Osteoblast (primary cell): ENCODE measurements at regions not wholly inside any gene's neighbourhood (a gene's known extent, or its start where the extent isn't known, plus 50 kb on each side); places are given as distances from the start of the nearest gene placed in this dataset.
A peak's percentile ranks its signal among the peaks of the same experiment; 100 is the strongest.
"Not testable (repeated sequence)": the region's sequence is repeated elsewhere in the genome, so short reads cannot be mapped to it uniquely, and the experiment has no call there.

ENCODE experiments used
- DNase-seq: peaks from one replicate; pipeline ENCODE4 v3.0.0; 2011; ENCODE audit warnings: low spot score, mixed read lengths; ENCODE audit not compliant: insufficient read length; ENCODE audit errors: missing footprints
- H2AFZ ChIP-seq: 2 replicates; pipeline ENCODE4 v1.6.0; 2011; ENCODE audit warnings: mild to moderate bottlenecking, low read length
- H3K27ac ChIP-seq: 2 replicates; pipeline ENCODE4 v1.5.1; 2011; ENCODE audit warnings: mild to moderate bottlenecking, low read depth, low read length, moderate library complexity
- H3K27me3 ChIP-seq: 2 replicates; pipeline ENCODE4 v1.6.0; 2012; ENCODE audit warnings: mild to moderate bottlenecking, control low read depth, inconsistent platforms, low read length, moderate library complexity; ENCODE audit not compliant: insufficient read depth
- H3K36me3 ChIP-seq: 2 replicates; pipeline ENCODE4 v1.5.1; 2011; ENCODE audit warnings: mild to moderate bottlenecking, low read length, control low read depth, moderate library complexity; ENCODE audit not compliant: insufficient read depth
- H3K4me1 ChIP-seq: 2 replicates; pipeline ENCODE4 v1.5.1; 2011; ENCODE audit warnings: mild to moderate bottlenecking, low read length, control low read depth, moderate library complexity; ENCODE audit not compliant: insufficient read depth
- H3K4me2 ChIP-seq: 2 replicates; pipeline ENCODE4 v1.6.0; 2011; ENCODE audit warnings: mild to moderate bottlenecking, low read length; ENCODE audit not compliant: insufficient read depth
- H3K4me3 ChIP-seq: fragments of 200-600 bp; sonication (generic); 3 replicates; pipeline ENCODE4 v1.5.1; 2012; ENCODE audit warnings: mild to moderate bottlenecking, low read length, inconsistent platforms; ENCODE audit not compliant: insufficient read depth
- H3K79me2 ChIP-seq: 2 replicates; pipeline ENCODE4 v1.6.0; 2012; ENCODE audit warnings: mild to moderate bottlenecking, low read length, control low read depth, inconsistent platforms; ENCODE audit not compliant: insufficient read depth
- H3K9me3 ChIP-seq: 2 replicates; pipeline ENCODE4 v1.5.1; 2011; ENCODE audit warnings: low read depth, low read length, control low read depth
- H4K20me1 ChIP-seq: 2 replicates; pipeline ENCODE4 v1.6.0; 2012; ENCODE audit warnings: mild to moderate bottlenecking, low read length, control low read depth; ENCODE audit not compliant: insufficient read depth
- TF ChIP-seq, protein P1 (sequence below): IDR thresholded peaks from 2 replicates; pipeline ENCODE4 v1.5.1; 2011; ENCODE audit warnings: mild to moderate bottlenecking, low read depth, low read length, moderate library complexity; ENCODE audit errors: extremely low read depth

DNA sequence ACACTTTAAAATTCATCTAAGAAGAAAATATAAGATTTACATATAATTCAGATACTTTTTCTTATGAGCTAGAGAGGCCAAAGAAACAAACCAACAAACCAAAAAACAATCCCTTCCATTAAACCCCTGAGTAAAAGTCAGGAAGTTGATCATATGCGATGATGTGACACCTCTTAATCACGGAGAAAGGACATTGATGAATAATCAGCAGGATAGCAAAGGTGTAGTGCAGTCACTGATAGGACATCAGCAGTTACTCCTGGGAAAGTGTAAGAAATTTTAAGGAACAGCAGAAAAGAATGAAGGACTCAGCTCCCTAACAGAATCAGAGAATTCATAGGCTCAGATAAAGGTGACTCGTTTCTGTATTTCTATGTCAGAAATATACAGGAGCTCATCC lies 202.4 kb upstream of the EDNRB start:
- H3K36me3 ChIP-seq: no peaks in the 10 kb centered on the region
- TF ChIP-seq, protein P1, sequence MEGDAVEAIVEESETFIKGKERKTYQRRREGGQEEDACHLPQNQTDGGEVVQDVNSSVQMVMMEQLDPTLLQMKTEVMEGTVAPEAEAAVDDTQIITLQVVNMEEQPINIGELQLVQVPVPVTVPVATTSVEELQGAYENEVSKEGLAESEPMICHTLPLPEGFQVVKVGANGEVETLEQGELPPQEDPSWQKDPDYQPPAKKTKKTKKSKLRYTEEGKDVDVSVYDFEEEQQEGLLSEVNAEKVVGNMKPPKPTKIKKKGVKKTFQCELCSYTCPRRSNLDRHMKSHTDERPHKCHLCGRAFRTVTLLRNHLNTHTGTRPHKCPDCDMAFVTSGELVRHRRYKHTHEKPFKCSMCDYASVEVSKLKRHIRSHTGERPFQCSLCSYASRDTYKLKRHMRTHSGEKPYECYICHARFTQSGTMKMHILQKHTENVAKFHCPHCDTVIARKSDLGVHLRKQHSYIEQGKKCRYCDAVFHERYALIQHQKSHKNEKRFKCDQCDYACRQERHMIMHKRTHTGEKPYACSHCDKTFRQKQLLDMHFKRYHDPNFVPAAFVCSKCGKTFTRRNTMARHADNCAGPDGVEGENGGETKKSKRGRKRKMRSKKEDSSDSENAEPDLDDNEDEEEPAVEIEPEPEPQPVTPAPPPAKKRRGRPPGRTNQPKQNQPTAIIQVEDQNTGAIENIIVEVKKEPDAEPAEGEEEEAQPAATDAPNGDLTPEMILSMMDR: no peak
- no peaks in the 10 kb centered on the region for H3K4me1 ChIP-seq
- H3K4me3 ChIP-seq: no peak overlapping the region
- no peak overlapping the region for H2AFZ ChIP-seq
- no peaks in the 10 kb centered on the region for H3K79me2 ChIP-seq
- H4K20me1 ChIP-seq: no peaks in the 10 kb centered on the region
- no peak for DNase-seq
- peak overlapping the region; percentile 42 for H3K4me2 ChIP-seq
- no peaks in the 10 kb centered on the region for H3K9me3 ChIP-seq
- H3K27ac ChIP-seq: no peak overlapping the region
- no peaks in the 10 kb centered on the region for H3K27me3 ChIP-seq

DNA sequence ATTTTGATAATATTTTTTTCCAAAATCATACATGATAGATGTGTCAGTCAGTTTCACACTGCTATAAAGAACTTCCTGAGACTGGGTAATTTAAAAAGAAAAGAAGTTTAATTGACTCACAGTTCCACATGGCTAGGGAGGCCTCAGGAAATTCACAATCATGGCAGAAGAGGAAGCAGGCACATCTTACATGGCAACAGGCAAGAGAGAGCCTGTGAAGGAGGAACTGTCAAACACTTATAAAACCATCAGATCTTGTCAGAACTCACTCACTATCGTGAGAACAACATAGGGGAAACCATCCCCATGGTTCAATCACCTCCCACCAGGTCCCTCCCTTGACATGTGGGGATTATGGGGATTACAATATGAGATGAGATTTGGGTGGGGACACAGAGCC lies 201.5 kb upstream of the EDNRB start:
- H3K4me3 ChIP-seq, H3K4me2 ChIP-seq, H3K27ac ChIP-seq, H3K9me3 ChIP-seq, H2AFZ ChIP-seq, H3K27me3 ChIP-seq, H3K36me3 ChIP-seq, H3K79me2 ChIP-seq, H3K4me1 ChIP-seq, DNase-seq, H4K20me1 ChIP-seq: not testable (repeated sequence)

DNA sequence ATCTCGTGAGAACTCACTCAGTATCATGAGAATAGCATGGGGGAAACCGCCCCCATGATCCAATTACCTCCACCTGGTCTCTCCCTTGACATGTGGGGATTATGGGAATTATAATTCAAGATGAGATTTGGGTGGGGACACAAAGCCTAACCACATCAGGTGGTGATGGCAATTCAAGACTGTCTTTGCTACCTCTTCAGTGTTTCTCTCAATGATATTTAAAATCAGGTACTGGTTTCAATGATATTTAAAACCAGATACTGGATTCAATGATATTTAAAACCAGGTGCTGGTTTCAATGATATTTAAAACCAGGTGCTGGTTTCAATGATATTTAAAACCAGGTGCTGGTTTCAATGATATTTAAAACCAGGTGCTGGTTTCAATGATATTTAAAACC lies 198.4 kb upstream of the EDNRB start:
- not testable (repeated sequence) for H4K20me1 ChIP-seq, H3K79me2 ChIP-seq, H3K36me3 ChIP-seq, H3K4me2 ChIP-seq, H3K27me3 ChIP-seq, H3K9me3 ChIP-seq, H2AFZ ChIP-seq, H3K4me3 ChIP-seq, H3K4me1 ChIP-seq, H3K27ac ChIP-seq, DNase-seq

DNA sequence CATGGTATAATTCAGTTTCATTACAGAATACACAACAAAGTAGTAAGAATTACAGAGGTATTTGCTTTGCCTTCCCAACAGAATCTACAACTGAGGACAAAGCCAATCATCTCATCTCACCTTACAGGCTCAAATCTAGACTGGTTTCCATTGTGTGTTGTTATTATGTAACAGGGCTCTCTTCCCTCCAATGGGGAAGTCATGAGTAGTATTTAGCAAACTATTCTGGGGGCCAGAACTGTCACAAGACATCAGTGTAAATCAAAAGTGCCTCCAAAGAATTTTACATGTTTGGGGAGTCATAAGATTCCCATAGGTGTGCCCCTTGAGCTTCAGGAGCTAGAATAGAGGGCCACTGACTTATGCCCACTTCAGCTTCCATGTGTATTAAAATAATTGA lies 187.0 kb upstream of the EDNRB start:
- DNase-seq: no peak
- TF ChIP-seq, protein P1: no peak
- Histone ChIP-seq H3K4me3 (no peak overlapping the region), H3K79me2 (no peaks in the 10 kb centered on the region), H3K4me2 (no peak overlapping the region), H2AFZ (no peak overlapping the region), H3K36me3 (no peaks in the 10 kb centered on the region), H3K27ac (no peak overlapping the region), H3K27me3 (no peaks in the 10 kb centered on the region), H4K20me1 (no peaks in the 10 kb centered on the region), H3K9me3 (no peaks in the 10 kb centered on the region), H3K4me1 (peaks cover 4% of the 10 kb centered on the region)

DNA sequence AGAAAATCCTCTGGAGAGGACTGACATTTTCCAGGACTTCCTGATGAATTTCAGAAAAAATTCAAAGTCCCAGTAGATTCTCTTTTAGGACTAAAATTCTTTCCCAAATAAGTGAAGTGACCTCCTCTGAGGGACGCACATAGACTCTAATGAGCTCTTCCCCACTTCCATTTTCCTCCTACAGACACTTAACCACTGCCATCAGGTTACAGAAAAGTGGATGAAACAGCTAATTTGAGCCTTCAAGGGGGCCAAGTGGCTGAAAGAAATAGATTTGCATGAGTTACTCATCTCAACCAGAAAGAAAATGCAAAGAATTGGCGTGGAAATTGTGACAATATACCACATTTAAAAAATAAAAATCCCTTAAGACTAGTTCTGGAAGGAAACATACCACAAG lies 185.3 kb upstream of the EDNRB start:
- H3K4me1 ChIP-seq: peaks cover 4% of the 10 kb centered on the region
- H4K20me1 ChIP-seq: no peaks in the 10 kb centered on the region
- H2AFZ ChIP-seq: no peak overlapping the region
- no peak overlapping the region for H3K4me2 ChIP-seq
- H3K9me3 ChIP-seq: no peaks in the 10 kb centered on the region
- H3K36me3 ChIP-seq: no peaks in the 10 kb centered on the region
- no peak overlapping the region for H3K4me3 ChIP-seq
- no peak for DNase-seq
- no peaks in the 10 kb centered on the region for H3K79me2 ChIP-seq
- H3K27ac ChIP-seq: no peak overlapping the region
- H3K27me3 ChIP-seq: no peaks in the 10 kb centered on the region
- TF ChIP-seq, protein P1: no peak
